HG03108 (cell line): ENCODE measurements at regions not wholly inside any gene's neighbourhood (a gene's known extent, or its start where the extent isn't known, plus 50 kb on each side); places are given as distances from the start of the nearest gene placed in this dataset.
"Not testable (repeated sequence)": the region's sequence is repeated elsewhere in the genome, so short reads cannot be mapped to it uniquely, and the experiment has no call there.

Experiments
- ATAC-seq: cut with Tn5 transposase; IDR thresholded peaks from one replicate; pipeline ENCODE4 v1.9.1; 2021; ENCODE audit warnings: moderate library complexity; ENCODE audit not compliant: unreplicated experiment

- ATAC-seq, result not testable (repeated sequence)
These were observed 310.8 kb downstream of the TEX29 start for GRCh38 chr13:111631271-111631670.

DNA sequence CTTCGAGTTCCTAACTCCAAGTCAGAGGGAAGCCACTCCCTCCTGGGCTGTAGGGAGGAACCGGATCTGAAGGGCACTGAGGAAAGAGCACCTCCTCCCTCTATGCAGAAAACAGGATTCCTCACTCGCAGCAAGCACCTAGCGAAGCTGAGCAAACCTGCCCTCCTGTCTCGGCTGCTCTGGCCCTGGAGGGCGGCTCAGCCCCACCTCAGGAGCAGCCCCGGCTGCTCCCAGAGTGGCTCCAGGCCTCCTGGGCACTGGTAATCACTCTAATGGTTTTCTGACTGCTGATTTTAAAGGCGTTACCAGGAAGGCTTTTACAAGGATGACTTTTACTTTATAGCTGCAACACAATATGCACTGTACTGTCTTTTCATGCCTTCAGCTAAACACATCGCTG lies 312.5 kb downstream of the TEX29 start:
- ATAC-seq, result no peak

DNA sequence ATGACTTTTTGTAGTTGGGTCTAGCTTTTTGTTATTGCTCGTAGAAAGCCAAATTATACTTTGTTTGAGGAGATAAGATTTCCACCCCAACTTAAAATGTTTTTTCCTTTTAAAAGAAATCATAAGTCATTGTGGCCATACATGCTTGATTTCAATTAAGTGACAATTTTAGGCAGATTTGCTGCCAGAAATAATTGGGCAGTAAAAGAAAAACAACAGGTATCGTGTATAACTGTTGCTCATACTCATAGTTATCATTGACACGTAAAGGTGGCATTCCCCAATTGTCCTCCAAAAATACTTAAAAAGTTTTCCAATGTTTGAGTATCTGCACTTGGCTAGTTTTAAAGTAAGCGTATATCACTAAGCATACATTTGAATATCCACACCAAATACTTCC lies 313.0 kb downstream of the TEX29 start:
- no peak for ATAC-seq

GRCh38 chr13:111634410-111634809 lies 314.0 kb downstream of the TEX29 start:
- ATAC-seq, result no peak

GRCh38 chr13:111636271-111636670 lies 315.8 kb downstream of the TEX29 start:
- no peak for ATAC-seq

DNA sequence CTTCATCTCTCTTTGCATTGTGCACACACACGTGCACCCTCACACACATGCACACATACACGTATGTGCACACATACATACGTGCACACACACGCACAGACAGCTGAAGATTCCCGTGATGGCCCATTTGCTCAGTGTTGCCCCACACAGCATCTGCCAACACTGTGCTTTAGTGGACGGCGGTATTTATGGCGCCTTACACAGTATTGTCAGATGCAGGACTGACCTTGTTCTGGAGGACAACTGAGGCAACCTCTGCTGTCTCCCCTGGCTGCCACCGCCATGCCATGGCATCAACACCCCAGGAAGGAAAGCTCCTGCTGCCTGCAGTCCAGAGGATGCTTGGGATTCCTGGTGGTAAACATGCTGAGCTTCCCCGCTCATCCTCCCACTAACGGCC lies 316.4 kb downstream of the TEX29 start:
- ATAC-seq, result no peak

DNA sequence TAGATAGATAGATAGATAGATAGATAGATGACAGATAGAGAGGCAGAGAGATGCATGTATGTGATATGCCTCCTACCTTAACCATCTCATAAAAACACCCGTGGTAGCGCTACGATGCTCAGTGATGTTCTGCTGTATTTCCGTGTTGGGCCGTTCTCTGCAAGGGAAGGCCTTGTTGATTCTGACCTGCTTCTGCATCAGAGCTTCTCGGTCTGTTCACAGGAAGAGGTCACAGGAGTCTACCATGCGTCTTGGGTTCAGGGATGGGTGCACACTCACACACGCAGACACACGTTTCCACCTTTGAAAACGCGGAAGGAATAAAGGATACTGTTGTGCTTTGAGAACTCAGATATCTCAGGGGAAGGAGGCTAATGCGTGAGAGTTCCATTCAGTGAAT lies 316.9 kb downstream of the TEX29 start:
- no peak for ATAC-seq

GRCh38 chr13:111638233-111638632 lies 317.8 kb downstream of the TEX29 start:
- no peak for ATAC-seq

GRCh38 chr13:111639196-111639705 lies 318.8 kb downstream of the TEX29 start:
- ATAC-seq, result no peak

- ATAC-seq, result no peak
These were observed 319.6 kb downstream of the TEX29 start for GRCh38 chr13:111640006-111640405.

DNA sequence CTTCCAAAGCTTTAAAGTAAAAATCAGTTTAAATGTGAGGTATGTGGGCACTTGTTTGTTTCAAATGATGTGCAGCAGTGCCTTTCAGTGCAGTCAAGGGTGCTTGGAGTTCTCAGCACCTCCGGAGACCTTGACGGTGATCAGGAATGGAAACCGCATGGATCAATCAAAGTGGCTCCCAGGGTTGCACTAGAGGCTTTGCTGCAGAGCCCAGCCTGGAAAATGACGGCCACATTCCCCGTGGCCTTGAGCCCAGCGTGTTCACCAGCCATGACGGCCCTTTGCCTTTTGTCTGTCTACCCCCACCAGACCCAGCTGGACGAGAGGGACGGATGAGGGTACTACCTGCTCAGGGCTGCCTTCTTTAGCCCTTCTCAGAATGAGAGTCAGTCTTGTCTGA lies 320.0 kb downstream of the TEX29 start:
- no peak for ATAC-seq

DNA sequence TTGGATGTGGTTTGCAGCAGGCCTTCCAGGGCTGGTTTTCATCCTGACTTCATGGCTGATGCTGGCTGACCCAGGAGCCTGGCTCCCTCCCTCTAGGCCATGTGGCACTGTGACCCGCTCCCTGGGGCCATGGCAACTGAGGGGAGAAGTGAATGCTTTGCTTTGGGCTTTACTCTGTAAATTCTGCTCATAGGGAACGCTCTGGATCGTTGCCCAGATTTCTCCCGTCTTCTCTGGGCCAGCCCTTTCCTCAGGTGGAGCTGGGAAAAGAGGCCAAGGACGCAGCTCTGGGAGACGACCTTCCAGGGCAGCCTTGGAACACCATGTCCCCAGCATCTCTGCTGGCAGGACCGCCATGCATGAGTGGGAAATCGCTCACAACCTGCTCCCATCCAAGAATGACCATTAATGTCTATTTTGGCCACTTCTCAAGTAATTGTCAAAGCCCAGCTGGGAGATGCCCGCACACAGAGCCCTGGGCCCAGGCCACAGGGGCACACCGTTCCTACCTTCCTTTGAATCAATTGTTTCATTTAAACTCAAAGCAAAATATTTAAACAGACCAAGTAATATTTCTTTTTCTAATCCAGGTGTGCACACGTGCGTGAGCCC lies 321.8 kb downstream of the TEX29 start:
- no peak for ATAC-seq

DNA sequence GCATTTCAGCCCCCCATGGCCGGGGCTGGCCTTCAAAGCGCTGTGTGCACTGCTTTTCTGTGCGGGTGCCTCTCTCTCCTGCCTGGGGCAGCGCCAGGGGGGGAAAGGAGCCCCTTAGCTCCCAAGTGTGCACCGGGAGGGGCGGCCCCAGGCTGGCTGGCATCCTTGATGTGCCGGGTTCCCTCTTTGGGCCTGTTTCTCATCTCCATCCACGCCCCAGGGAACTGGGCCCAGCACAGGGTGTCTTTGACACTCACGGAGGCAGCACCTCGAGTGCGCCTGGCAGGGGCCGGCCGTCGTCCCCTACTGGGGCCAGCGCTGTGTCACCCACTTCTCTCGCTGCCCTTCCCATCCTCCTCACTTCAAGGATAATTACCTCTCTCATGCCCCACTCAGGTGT lies 324.3 kb downstream of the TEX29 start:
- no peak for ATAC-seq

- no peak for ATAC-seq
These were observed 324.8 kb downstream of the TEX29 start for GRCh38 chr13:111645198-111645597.

GRCh38 chr13:111645598-111646455 lies 325.4 kb downstream of the TEX29 start:
- no peak for ATAC-seq

GRCh38 chr13:111646456-111646855 lies 326.0 kb downstream of the TEX29 start:
- ATAC-seq, result no peak

GRCh38 chr13:111648885-111649284 lies 328.4 kb downstream of the TEX29 start:
- no peak for ATAC-seq

DNA sequence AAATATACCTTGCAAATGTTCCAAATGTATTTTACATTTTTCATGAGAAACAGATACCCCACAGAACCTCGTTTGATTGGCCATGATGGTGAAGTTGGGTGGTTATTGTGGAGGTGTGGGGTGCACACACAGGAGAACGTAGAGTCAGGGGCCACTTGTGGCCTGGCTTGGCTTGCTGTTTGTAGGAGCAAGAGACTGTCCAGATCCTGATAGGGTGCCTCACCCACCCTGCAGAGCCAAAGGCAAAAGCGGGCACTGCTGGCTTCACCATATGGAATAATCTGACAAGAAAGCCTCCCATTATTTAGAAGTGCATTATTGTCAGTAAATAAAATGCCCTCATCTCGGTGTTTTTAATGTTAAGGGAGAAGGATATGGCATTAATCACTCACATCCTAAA lies 330.2 kb downstream of the TEX29 start:
- no peak for ATAC-seq

- ATAC-seq, result no peak
These were observed 332.2 kb downstream of the TEX29 start for GRCh38 chr13:111652676-111653075.

- ATAC-seq, result no peak
These were observed 334.1 kb downstream of the TEX29 start for GRCh38 chr13:111654531-111654930.

- ATAC-seq, result no peak
These were observed 336.0 kb downstream of the TEX29 start for GRCh38 chr13:111656439-111656838.

- no peak for ATAC-seq
These were observed 336.6 kb downstream of the TEX29 start for GRCh38 chr13:111657013-111657412.
